ENCODE measurements at regions not wholly inside any gene's neighbourhood (a gene's known extent, or its start where the extent isn't known, plus 50 kb on each side); places are given as distances from the start of the nearest gene placed in this dataset.

GRCh38 chr13:99911965-99912566 lies 59.5 kb downstream of the ZIC5 start:
- DNase-seq (ENCODE audit: low read depth, low spot score) = no peak
- H3K27me3 ChIP-seq (ENCODE audit: control insufficient read depth, insufficient read depth, low read length) = no peaks in the 10 kb centered on the region
- H3K9me3 ChIP-seq (ENCODE audit: control insufficient read depth, insufficient read depth, low read length) = no peaks in the 10 kb centered on the region
- no CpG with 5 or more reads among the region's 8 CpGs for WGBS (ENCODE audit: insufficient coverage, insufficient read length)
- H3K4me3 ChIP-seq (ENCODE audit: low read length) = no peak overlapping the region
- H3K36me3 ChIP-seq (ENCODE audit: control insufficient read depth, insufficient read depth, low read length) = no peaks in the 10 kb centered on the region
- H3K27ac ChIP-seq (ENCODE audit: low read length) = no peak overlapping the region
- no peaks in the 10 kb centered on the region; the same call in 1 of the 2 replicates for H3K4me1 ChIP-seq (ENCODE audit: control insufficient read depth, insufficient read depth, low read length)

- Histone ChIP-seq H3K4me1 (ENCODE audit: control insufficient read depth, insufficient read depth, low read length) (no peaks in the 10 kb centered on the region; the same call in 1 of the 2 replicates), H3K4me3 (ENCODE audit: low read length) (no peak overlapping the region), H3K27ac (ENCODE audit: low read length) (no peak overlapping the region), H3K9me3 (ENCODE audit: control insufficient read depth, insufficient read depth, low read length) (no peaks in the 10 kb centered on the region), H3K27me3 (ENCODE audit: control insufficient read depth, insufficient read depth, low read length) (no peaks in the 10 kb centered on the region), H3K36me3 (ENCODE audit: control insufficient read depth, insufficient read depth, low read length) (no peaks in the 10 kb centered on the region)
- no CpG with 5 or more reads among the region's 16 CpGs for WGBS (ENCODE audit: insufficient coverage, insufficient read length)
- DNase-seq (ENCODE audit: low read depth, low spot score) = no peak
Measured at GRCh38 chr13:99911069-99911964, 60.2 kb downstream of the ZIC5 start.

- no peaks in the 10 kb centered on the region for H3K9me3 ChIP-seq (ENCODE audit: control insufficient read depth, insufficient read depth, low read length)
- WGBS (ENCODE audit: insufficient coverage, insufficient read length) = no CpG with 5 or more reads among the region's 5 CpGs
- H3K4me3 ChIP-seq (ENCODE audit: low read length) = no peak overlapping the region
- H3K4me1 ChIP-seq (ENCODE audit: control insufficient read depth, insufficient read depth, low read length) = no peaks in the 10 kb centered on the region; the same call in 1 of the 2 replicates
- no peak for DNase-seq (ENCODE audit: low read depth, low spot score)
- H3K27me3 ChIP-seq (ENCODE audit: control insufficient read depth, insufficient read depth, low read length) = no peaks in the 10 kb centered on the region
- no peak overlapping the region for H3K27ac ChIP-seq (ENCODE audit: low read length)
- no peaks in the 10 kb centered on the region for H3K36me3 ChIP-seq (ENCODE audit: control insufficient read depth, insufficient read depth, low read length)
Measured at GRCh38 chr13:99909836-99910619, 61.5 kb downstream of the ZIC5 start.

- DNase-seq (ENCODE audit: low read depth, low spot score) = no peak
- H3K27me3 ChIP-seq (ENCODE audit: control insufficient read depth, insufficient read depth, low read length) = no peaks in the 10 kb centered on the region
- no peak overlapping the region for H3K4me3 ChIP-seq (ENCODE audit: low read length)
- WGBS (ENCODE audit: insufficient coverage, insufficient read length) = no CpG with 5 or more reads among the region's 2 CpGs
- H3K36me3 ChIP-seq (ENCODE audit: control insufficient read depth, insufficient read depth, low read length) = no peaks in the 10 kb centered on the region
- H3K4me1 ChIP-seq (ENCODE audit: control insufficient read depth, insufficient read depth, low read length) = no peaks in the 10 kb centered on the region; the same call in 1 of the 2 replicates
- no peaks in the 10 kb centered on the region for H3K9me3 ChIP-seq (ENCODE audit: control insufficient read depth, insufficient read depth, low read length)
- H3K27ac ChIP-seq (ENCODE audit: low read length) = no peak overlapping the region
Measured at GRCh38 chr13:99909097-99909835, 62.3 kb downstream of the ZIC5 start.

GRCh38 chr13:99908140-99908803 lies 63.3 kb downstream of the ZIC5 start:
- DNase-seq (ENCODE audit: low read depth, low spot score) = no peak
- Histone ChIP-seq H3K36me3 (ENCODE audit: control insufficient read depth, insufficient read depth, low read length) (no peaks in the 10 kb centered on the region), H3K27me3 (ENCODE audit: control insufficient read depth, insufficient read depth, low read length) (no peaks in the 10 kb centered on the region), H3K9me3 (ENCODE audit: control insufficient read depth, insufficient read depth, low read length) (no peaks in the 10 kb centered on the region), H3K4me1 (ENCODE audit: control insufficient read depth, insufficient read depth, low read length) (no peaks in the 10 kb centered on the region; the same call in 1 of the 2 replicates), H3K4me3 (ENCODE audit: low read length) (no peak overlapping the region), H3K27ac (ENCODE audit: low read length) (no peak overlapping the region)
- no CpG with 5 or more reads among the region's 5 CpGs for WGBS (ENCODE audit: insufficient coverage, insufficient read length)

GRCh38 chr13:99907627-99908026 lies 63.9 kb downstream of the ZIC5 start:
- Histone ChIP-seq H3K27me3 (ENCODE audit: control insufficient read depth, insufficient read depth, low read length) (no peaks in the 10 kb centered on the region), H3K4me1 (ENCODE audit: control insufficient read depth, insufficient read depth, low read length) (no peaks in the 10 kb centered on the region; the same call in 1 of the 2 replicates), H3K9me3 (ENCODE audit: control insufficient read depth, insufficient read depth, low read length) (no peaks in the 10 kb centered on the region), H3K36me3 (ENCODE audit: control insufficient read depth, insufficient read depth, low read length) (no peaks in the 10 kb centered on the region), H3K4me3 (ENCODE audit: low read length) (no peak overlapping the region), H3K27ac (ENCODE audit: low read length) (no peak overlapping the region)
- no peak for DNase-seq (ENCODE audit: low read depth, low spot score)
- no CpG with 5 or more reads among the region's 7 CpGs for WGBS (ENCODE audit: insufficient coverage, insufficient read length)

GRCh38 chr13:99907038-99907437 lies 64.5 kb downstream of the ZIC5 start:
- H3K9me3 ChIP-seq (ENCODE audit: control insufficient read depth, insufficient read depth, low read length) = no peaks in the 10 kb centered on the region
- H3K27me3 ChIP-seq (ENCODE audit: control insufficient read depth, insufficient read depth, low read length) = no peaks in the 10 kb centered on the region
- no peak overlapping the region for H3K27ac ChIP-seq (ENCODE audit: low read length)
- no peak overlapping the region for H3K4me3 ChIP-seq (ENCODE audit: low read length)
- no peak for DNase-seq (ENCODE audit: low read depth, low spot score)
- no CpG with 5 or more reads among the region's 2 CpGs for WGBS (ENCODE audit: insufficient coverage, insufficient read length)
- H3K36me3 ChIP-seq (ENCODE audit: control insufficient read depth, insufficient read depth, low read length) = no peaks in the 10 kb centered on the region
- H3K4me1 ChIP-seq (ENCODE audit: control insufficient read depth, insufficient read depth, low read length) = no peaks in the 10 kb centered on the region; the same call in 1 of the 2 replicates

GRCh38 chr13:99905814-99906213 lies 65.8 kb downstream of the ZIC5 start:
- Histone ChIP-seq H3K4me3 (ENCODE audit: low read length) (no peak overlapping the region), H3K9me3 (ENCODE audit: control insufficient read depth, insufficient read depth, low read length) (no peaks in the 10 kb centered on the region), H3K27ac (ENCODE audit: low read length) (no peak overlapping the region), H3K36me3 (ENCODE audit: control insufficient read depth, insufficient read depth, low read length) (no peaks in the 10 kb centered on the region), H3K27me3 (ENCODE audit: control insufficient read depth, insufficient read depth, low read length) (no peaks in the 10 kb centered on the region), H3K4me1 (ENCODE audit: control insufficient read depth, insufficient read depth, low read length) (no peaks in the 10 kb centered on the region; the same call in 1 of the 2 replicates)
- WGBS (ENCODE audit: insufficient coverage, insufficient read length) = no CpG with 5 or more reads among the region's 4 CpGs
- no peak for DNase-seq (ENCODE audit: low read depth, low spot score)

- no peaks in the 10 kb centered on the region for H3K9me3 ChIP-seq (ENCODE audit: control insufficient read depth, insufficient read depth, low read length)
- no peak for DNase-seq (ENCODE audit: low read depth, low spot score)
- no peaks in the 10 kb centered on the region for H3K27me3 ChIP-seq (ENCODE audit: control insufficient read depth, insufficient read depth, low read length)
- no CpG with 5 or more reads among the region's 5 CpGs for WGBS (ENCODE audit: insufficient coverage, insufficient read length)
- H3K27ac ChIP-seq (ENCODE audit: low read length) = no peak overlapping the region
- no peaks in the 10 kb centered on the region; the same call in 1 of the 2 replicates for H3K4me1 ChIP-seq (ENCODE audit: control insufficient read depth, insufficient read depth, low read length)
- no peaks in the 10 kb centered on the region for H3K36me3 ChIP-seq (ENCODE audit: control insufficient read depth, insufficient read depth, low read length)
- no peak overlapping the region for H3K4me3 ChIP-seq (ENCODE audit: low read length)
Measured at GRCh38 chr13:99905224-99905623, 66.3 kb downstream of the ZIC5 start.
